GM12874 (cell line): ENCODE measurements at regions not wholly inside any gene's neighbourhood (a gene's known extent, or its start where the extent isn't known, plus 50 kb on each side); places are given as distances from the start of the nearest gene placed in this dataset.

ENCODE experiments used
- CTCF ChIP-seq: IDR thresholded peaks from 2 replicates; pipeline ENCODE4 v1.5.1; 2011; ENCODE audit warnings: low read depth, mild to moderate bottlenecking, control low read depth, low read length, moderate library complexity; ENCODE audit not compliant: insufficient read depth

GRCh38 chr7:153930696-153931095, 121.5 kb upstream of the DPP6 start:
- no peak for TF ChIP-seq CTCF

- no peak for TF ChIP-seq CTCF
Measured at GRCh38 chr7:153934048-153934447, 118.2 kb upstream of the DPP6 start.

- TF ChIP-seq CTCF = no peak
Measured at GRCh38 chr7:153934629-153935028, 117.6 kb upstream of the DPP6 start.

- no peak for TF ChIP-seq CTCF
Measured at GRCh38 chr7:153935095-153935494, 117.1 kb upstream of the DPP6 start.

GRCh38 chr7:153938451-153938850, 113.7 kb upstream of the DPP6 start:
- no peak for TF ChIP-seq CTCF

GRCh38 chr7:153939177-153939576, 113.0 kb upstream of the DPP6 start:
- no peak for TF ChIP-seq CTCF

GRCh38 chr7:153939654-153940053, 112.5 kb upstream of the DPP6 start:
- TF ChIP-seq CTCF = no peak

GRCh38 chr7:153941061-153941460, 111.1 kb upstream of the DPP6 start:
- TF ChIP-seq CTCF = no peak
